ENCODE measurements at regions not wholly inside any gene's neighbourhood (a gene's known extent, or its start where the extent isn't known, plus 50 kb on each side); places are given as distances from the start of the nearest gene placed in this dataset.
A peak's percentile ranks its signal among the peaks of the same experiment; 100 is the strongest.

DNA sequence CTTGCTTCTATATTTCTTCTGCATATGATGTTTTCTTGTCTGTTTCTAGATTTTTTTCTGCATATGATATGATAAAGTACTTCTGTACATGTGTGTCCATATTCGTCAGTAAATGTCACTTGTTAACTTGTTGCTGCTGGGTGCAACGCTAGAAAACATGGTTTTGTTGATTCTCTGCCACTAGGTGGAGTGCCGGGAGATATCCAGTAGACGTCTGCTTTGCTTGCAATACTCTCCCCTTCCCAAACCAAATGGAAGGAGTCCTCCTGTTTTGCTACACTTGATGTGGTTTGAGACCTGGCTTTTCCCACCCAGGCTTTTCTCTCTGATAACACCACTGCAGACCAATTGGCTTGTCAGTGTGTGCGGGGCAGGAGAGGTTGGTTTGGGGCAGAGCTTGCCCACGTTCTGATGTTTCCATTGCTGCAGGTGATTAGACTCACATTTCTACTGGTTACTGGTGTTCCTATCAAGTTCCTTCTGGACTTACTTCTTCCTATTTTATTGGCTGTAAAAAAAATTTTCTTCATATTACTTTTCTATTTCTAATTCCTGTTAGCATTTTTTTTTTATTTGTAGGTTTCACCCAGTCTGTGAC is 900.0 kb upstream of the CDH10 start:
- Histone ChIP-seq H2AK5ac (ENCODE audit: low read depth, low read length) (no peak overlapping the region), H3K4ac (replicated peaks; ENCODE audit: insufficient read length, low read depth, low read length) (no peak overlapping the region), H4K20me1 (replicated peaks in 1 of 2; ENCODE audit: control insufficient read depth in 1 of 2, insufficient read depth in 2 of 2, low read length in 2 of 2) (no peaks in the 10 kb centered on the region), H2BK20ac (ENCODE audit: low read length) (no peak overlapping the region; the same call in 1 of the 2 replicates), H4K91ac (replicated peaks; ENCODE audit: insufficient read length, low read length) (no peak overlapping the region), H4K5ac (ENCODE audit: insufficient read length, low read depth, low read length) (no peak overlapping the region), H2BK5ac (ENCODE audit: low read depth, low read length) (no peak overlapping the region), H3K23ac (ENCODE audit: insufficient read length) (no peak overlapping the region), H3K4me1 (replicated peaks in 1 of 4; ENCODE audit: control insufficient read depth in 3 of 4, insufficient read depth in 4 of 4, low read length in 3 of 4) (no peaks in the 10 kb centered on the region), H3K27me3 (replicated peaks in 1 of 4; ENCODE audit: control insufficient read depth in 3 of 4, extremely low read depth in 1 of 4, insufficient read depth in 3 of 4, low read length in 3 of 4) (no peaks in the 10 kb centered on the region), H3K23me2 (ENCODE audit: low read depth, low read length) (no peaks in the 10 kb centered on the region), H2BK12ac (ENCODE audit: low read depth, low read length) (no peak overlapping the region), H2BK15ac (ENCODE audit: low read length) (no peak overlapping the region), H2BK120ac (replicated peaks; ENCODE audit: low read depth, low read length) (no peak overlapping the region), H3K56ac (replicated peaks; ENCODE audit: insufficient read length, low read depth, low read length) (no peak overlapping the region), H2AFZ (ENCODE audit: low read length) (peak overlapping the region; percentile 91; the same call in 1 of the 2 replicates), H3K79me2 (ENCODE audit: control insufficient read depth in 1 of 2, insufficient read depth in 2 of 2, low read length in 2 of 2) (no peaks in the 10 kb centered on the region), H3K18ac (ENCODE audit: extremely low read depth, low read length) (no peak overlapping the region), H3K14ac (ENCODE audit: insufficient read length) (no peak overlapping the region), H4K8ac (ENCODE audit: extremely low read depth, insufficient read depth, low read length) (peak overlapping the region; percentile 66; the same call in 1 of the 2 replicates), H3K36me3 (ENCODE audit: control insufficient read depth in 2 of 4, insufficient read depth in 4 of 4, low read length in 3 of 4) (no peaks in the 10 kb centered on the region), H3K9me3 (ENCODE audit: insufficient read depth in 2 of 2, low read depth in 1 of 2, low read length in 1 of 2) (peaks cover 0 to 4% of the 10 kb centered on the region in 2 experiments; a peak in 1 of 4 replicates), H3K4me2 (ENCODE audit: insufficient read depth in 1 of 2, low read depth in 2 of 2, low read length in 2 of 2) (no peak overlapping the region), H3K4me3 (ENCODE audit: extremely low read depth in 1 of 4, insufficient read depth in 2 of 4, low read depth in 3 of 4, low read length in 4 of 4) (no peak overlapping the region), H3K79me1 (ENCODE audit: low read depth, low read length) (no peaks in the 10 kb centered on the region), H3K27ac (ENCODE audit: low read depth, low read length) (no peak overlapping the region), H3K9ac (replicated peaks in 1 of 4; ENCODE audit: extremely low read depth in 1 of 4, low read depth in 3 of 4, low read length in 3 of 4) (no peak overlapping the region)
- CTCF ChIA-PET (ENCODE audit: partially characterized antibody) = interaction anchor here (0.7 to 1.2 kb wide), 4 partner anchors 13 to 1558 kb away, joined by 3 to 4 read pairs (median 4); no protein-coding TSS in a partner anchor
- FAIRE-seq = peak; percentile 98
- POLR2A ChIA-PET (ENCODE audit: partially characterized antibody) = no interaction called here
- peak; percentile 29 to 64 for DNase-seq (ENCODE audit: low read depth in 1 of 2, low spot score in 2 of 2)
- TF ChIP-seq, protein P1, sequence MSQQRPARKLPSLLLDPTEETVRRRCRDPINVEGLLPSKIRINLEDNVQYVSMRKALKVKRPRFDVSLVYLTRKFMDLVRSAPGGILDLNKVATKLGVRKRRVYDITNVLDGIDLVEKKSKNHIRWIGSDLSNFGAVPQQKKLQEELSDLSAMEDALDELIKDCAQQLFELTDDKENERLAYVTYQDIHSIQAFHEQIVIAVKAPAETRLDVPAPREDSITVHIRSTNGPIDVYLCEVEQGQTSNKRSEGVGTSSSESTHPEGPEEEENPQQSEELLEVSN (IDR thresholded peaks at IDR 0.05) = no peak
- TF ChIP-seq CEBPB (IDR thresholded peaks at IDR 0.05; ENCODE audit: low read depth, low read length) (no peak), RAD21 (IDR thresholded peaks at IDR 0.05 in 1 of 2, conservative IDR thresholded peaks at IDR 0.05 in 1 of 2; ENCODE audit: low read depth in 2 of 2, low read length in 2 of 2) (peak; percentile 70 to 78)
- TF ChIP-seq, protein P2, sequence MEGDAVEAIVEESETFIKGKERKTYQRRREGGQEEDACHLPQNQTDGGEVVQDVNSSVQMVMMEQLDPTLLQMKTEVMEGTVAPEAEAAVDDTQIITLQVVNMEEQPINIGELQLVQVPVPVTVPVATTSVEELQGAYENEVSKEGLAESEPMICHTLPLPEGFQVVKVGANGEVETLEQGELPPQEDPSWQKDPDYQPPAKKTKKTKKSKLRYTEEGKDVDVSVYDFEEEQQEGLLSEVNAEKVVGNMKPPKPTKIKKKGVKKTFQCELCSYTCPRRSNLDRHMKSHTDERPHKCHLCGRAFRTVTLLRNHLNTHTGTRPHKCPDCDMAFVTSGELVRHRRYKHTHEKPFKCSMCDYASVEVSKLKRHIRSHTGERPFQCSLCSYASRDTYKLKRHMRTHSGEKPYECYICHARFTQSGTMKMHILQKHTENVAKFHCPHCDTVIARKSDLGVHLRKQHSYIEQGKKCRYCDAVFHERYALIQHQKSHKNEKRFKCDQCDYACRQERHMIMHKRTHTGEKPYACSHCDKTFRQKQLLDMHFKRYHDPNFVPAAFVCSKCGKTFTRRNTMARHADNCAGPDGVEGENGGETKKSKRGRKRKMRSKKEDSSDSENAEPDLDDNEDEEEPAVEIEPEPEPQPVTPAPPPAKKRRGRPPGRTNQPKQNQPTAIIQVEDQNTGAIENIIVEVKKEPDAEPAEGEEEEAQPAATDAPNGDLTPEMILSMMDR (IDR thresholded peaks at IDR 0.05; ENCODE audit: control extremely low read depth in 1 of 3, insufficient read depth in 1 of 3, low read depth in 1 of 3, low read length in 3 of 3) = peak in 2 of 3 experiments; percentile 61 to 87; a peak in 3 of 4 replicates
- WGBS, 2 experiments (ENCODE audit: extremely low coverage in 1 of 2, insufficient coverage in 1 of 2, insufficient read length in 1 of 2, insufficient replicate concordance in 2 of 2, low coverage in 1 of 2, low lambda C conversion rate in 2 of 2, missing lambda C conversion rate in 1 of 2) = 31% methylated on average over 6 of the region's 6 CpGs; no CpG with 5 or more reads in 1 of the 2 experiments

Measured in H1 (cell line).